Liver (tissue), 3 donors: ENCODE measurements at regions not wholly inside any gene's neighbourhood (a gene's known extent, or its start where the extent isn't known, plus 50 kb on each side); places are given as distances from the start of the nearest gene placed in this dataset.

Experiments used
- ATF3 ChIP-seq: IDR thresholded peaks from 2 replicates; pipeline ENCODE4 v1.6.1; 2016; ENCODE audit warnings: antibody characterized with exemption
- CTCF ChIP-seq: fragments of 150-350 bp; IDR thresholded peaks from 2 replicates; pipeline ENCODE4 v1.5.1; 2017; ENCODE audit warnings: improper control_type of control experiment, low read depth, low read length; ENCODE audit not compliant: missing input control
- EGR1 ChIP-seq, 2 donors: IDR thresholded peaks; 2 replicates each; pipeline ENCODE4 v1.6.1; 2016 to 2018; ENCODE audit warnings: antibody characterized with exemption in 2 of 2, low read depth in 2 of 2
- GABPA ChIP-seq, 2 donors: IDR thresholded peaks in 1 of 2; conservative IDR thresholded peaks in 1 of 2; 2 replicates each; pipeline ENCODE4 v1.6.1; 2016; ENCODE audit warnings: antibody characterized with exemption in 2 of 2, mild to moderate bottlenecking in 1 of 2, moderate library complexity in 1 of 2
- HNF4A ChIP-seq, 2 donors: conservative IDR thresholded peaks; 2 replicates each; pipeline ENCODE4 v1.6.1; 2016; ENCODE audit warnings: antibody characterized with exemption in 2 of 2, mild to moderate bottlenecking in 2 of 2
- JUND ChIP-seq, 2 donors: IDR thresholded peaks; 2 replicates each; pipeline ENCODE4 v1.6.1; 2016; ENCODE audit warnings: antibody characterized with exemption in 2 of 2
- MAX ChIP-seq: IDR thresholded peaks from 2 replicates; pipeline ENCODE4 v1.6.1; 2016; ENCODE audit warnings: antibody characterized with exemption
- RAD21 ChIP-seq, 2 donors: IDR thresholded peaks; 2 replicates each; pipeline ENCODE4 v1.6.1; 2016; ENCODE audit warnings: antibody characterized with exemption in 2 of 2, mild to moderate bottlenecking in 2 of 2
- REST ChIP-seq: IDR thresholded peaks from 2 replicates; pipeline ENCODE4 v1.6.1; 2016; ENCODE audit warnings: antibody characterized with exemption, mild to moderate bottlenecking
- TAF1 ChIP-seq: conservative IDR thresholded peaks from 2 replicates; pipeline ENCODE4 v1.6.1; 2016; ENCODE audit warnings: antibody characterized with exemption, mild to moderate bottlenecking
- YY1 ChIP-seq: IDR thresholded peaks from 2 replicates; pipeline ENCODE4 v1.6.1; 2016; ENCODE audit warnings: antibody characterized with exemption, mild to moderate bottlenecking
- ZBTB33 ChIP-seq: IDR thresholded peaks from 2 replicates; pipeline ENCODE4 v1.6.1; 2016; ENCODE audit warnings: antibody characterized with exemption
- donor health status: healthy.
- donor health status: healthy.

GRCh38 chr6:54776891-54777290, 69.7 kb upstream of the FAM83B start:
- TF ChIP-seq RAD21 (IDR thresholded peaks at IDR 0.05): no peak
- no peak for TF ChIP-seq JUND (IDR thresholded peaks at IDR 0.05)
- TF ChIP-seq MAX: no peak
- no peak for TF ChIP-seq EGR1 (IDR thresholded peaks at IDR 0.05; ENCODE audit: low read depth in 2 of 2)
- TF ChIP-seq YY1: no peak
- TF ChIP-seq ZBTB33: no peak
- TF ChIP-seq CTCF: no peak
- no peak for TF ChIP-seq TAF1
- no peak for TF ChIP-seq HNF4A (conservative IDR thresholded peaks at IDR 0.05)
- no peak for TF ChIP-seq GABPA (IDR thresholded peaks at IDR 0.05 in 1 of 2, conservative IDR thresholded peaks at IDR 0.05 in 1 of 2)
- TF ChIP-seq REST: no peak
- TF ChIP-seq ATF3: no peak
